D721Med (cell line): ENCODE measurements at regions not wholly inside any gene's neighbourhood (a gene's known extent, or its start where the extent isn't known, plus 50 kb on each side); places are given as distances from the start of the nearest gene placed in this dataset.

Experiments
- DNase-seq: peaks from one replicate; pipeline ENCODE4 v3.0.0; 2011; ENCODE audit warnings: low spot score; ENCODE audit not compliant: insufficient read length
- FAIRE-seq: peaks from 2 replicates; lab custom pipeline; 2011; peaks lifted over from hg19 to GRCh38; lab: Jason Lieb, UNC
- TF ChIP-seq, protein P1 (sequence below): IDR thresholded peaks from 2 replicates; pipeline ENCODE4 v1.5.1; 2012; ENCODE audit warnings: mild to moderate bottlenecking, control low read depth; ENCODE audit not compliant: insufficient read depth; ENCODE audit errors: missing control alignments

DNA sequence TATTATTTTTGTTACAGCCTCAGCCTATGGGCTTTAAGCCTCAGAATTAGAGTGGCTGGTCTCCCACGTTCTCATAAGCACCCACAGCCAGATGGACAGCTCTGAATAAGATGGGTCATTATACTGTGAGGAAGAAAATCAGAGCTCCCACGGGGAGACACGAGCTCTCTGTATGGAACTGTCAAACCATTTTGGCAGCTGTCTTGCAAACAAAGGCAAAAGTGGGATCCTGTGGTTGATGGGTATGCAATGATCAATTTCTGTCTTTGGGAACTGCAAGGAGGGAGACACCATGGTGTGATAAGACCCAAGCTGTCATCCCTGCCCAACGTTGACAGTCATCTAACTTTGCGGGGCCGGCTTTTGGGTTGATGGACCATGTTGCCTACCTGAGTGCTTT, 614.3 kb downstream of the TYW1 start:
- DNase-seq: no peak
- FAIRE-seq: no peak
- TF ChIP-seq, protein P1, sequence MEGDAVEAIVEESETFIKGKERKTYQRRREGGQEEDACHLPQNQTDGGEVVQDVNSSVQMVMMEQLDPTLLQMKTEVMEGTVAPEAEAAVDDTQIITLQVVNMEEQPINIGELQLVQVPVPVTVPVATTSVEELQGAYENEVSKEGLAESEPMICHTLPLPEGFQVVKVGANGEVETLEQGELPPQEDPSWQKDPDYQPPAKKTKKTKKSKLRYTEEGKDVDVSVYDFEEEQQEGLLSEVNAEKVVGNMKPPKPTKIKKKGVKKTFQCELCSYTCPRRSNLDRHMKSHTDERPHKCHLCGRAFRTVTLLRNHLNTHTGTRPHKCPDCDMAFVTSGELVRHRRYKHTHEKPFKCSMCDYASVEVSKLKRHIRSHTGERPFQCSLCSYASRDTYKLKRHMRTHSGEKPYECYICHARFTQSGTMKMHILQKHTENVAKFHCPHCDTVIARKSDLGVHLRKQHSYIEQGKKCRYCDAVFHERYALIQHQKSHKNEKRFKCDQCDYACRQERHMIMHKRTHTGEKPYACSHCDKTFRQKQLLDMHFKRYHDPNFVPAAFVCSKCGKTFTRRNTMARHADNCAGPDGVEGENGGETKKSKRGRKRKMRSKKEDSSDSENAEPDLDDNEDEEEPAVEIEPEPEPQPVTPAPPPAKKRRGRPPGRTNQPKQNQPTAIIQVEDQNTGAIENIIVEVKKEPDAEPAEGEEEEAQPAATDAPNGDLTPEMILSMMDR: no peak

DNA sequence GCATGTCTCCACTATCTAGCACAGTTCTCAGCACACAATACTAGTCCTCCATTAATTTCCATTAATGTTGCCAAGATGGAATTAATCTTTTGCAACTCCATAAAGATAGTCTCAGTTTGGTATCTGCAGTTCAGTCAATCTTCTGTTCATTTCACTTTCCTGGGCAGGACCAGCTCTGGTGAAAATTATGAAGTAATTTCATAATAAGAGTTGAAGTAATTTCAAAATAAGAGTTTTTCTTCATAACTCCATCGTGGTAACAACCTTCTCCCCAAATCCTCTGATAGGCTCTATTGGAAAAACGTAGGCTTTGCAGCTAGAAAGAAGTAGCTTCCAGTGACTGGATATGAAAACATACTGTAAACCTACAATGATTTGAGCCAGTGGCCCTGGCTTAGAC, 618.2 kb downstream of the TYW1 start:
- FAIRE-seq (no peak), DNase-seq (no peak)
- TF ChIP-seq, protein P1: no peak

DNA sequence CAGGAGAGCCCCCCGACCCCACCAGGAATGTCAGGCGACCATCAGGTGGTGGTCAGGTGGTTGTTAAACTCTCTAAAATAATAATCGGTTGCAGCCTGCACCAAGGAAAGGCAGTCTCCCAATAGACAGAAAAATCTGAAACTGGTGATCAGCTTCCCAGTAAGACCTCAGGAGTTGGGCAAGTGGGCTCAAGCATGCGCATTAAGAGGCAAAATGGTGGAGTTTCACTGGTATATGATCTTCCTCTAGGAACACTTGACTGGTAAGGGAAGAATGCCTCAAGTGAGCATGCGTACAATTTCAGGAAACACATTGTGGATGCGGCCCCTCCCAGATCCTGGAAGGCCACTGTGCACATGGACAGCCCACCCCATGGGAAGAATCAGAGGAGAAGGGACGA, 619.9 kb downstream of the TYW1 start:
- TF ChIP-seq, protein P1: no peak
- no peak for DNase-seq
- FAIRE-seq: no peak

DNA sequence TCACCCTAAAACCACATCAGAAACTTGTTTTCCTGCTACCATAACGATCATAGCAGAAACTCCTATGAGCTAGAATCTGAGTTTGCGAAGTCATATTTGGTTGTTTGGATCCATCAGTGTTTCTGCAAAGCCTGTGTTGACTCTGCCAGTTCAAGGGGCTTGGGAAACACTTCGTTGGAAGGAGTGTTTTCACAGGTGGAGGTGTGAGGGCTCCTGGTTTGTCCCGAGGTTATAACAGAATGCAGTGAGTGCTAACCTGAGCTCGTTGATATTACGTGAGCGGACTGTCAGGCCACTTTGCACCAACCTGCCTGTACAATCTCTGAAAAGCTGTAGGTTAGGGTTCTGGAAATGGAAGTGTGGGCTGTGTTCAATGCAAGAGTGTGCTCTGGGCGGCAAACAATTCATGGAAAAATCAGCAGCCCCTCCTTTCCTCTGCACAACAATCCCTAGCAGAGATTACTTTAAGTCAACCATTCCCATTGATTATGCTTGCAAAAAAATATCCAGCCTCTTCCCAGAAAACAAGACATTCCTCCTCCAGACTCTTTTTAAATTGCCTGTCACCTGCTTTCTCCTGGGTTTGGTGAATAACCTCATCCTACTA, 622.0 kb downstream of the TYW1 start:
- no peak for DNase-seq
- TF ChIP-seq, protein P1: no peak

DNA sequence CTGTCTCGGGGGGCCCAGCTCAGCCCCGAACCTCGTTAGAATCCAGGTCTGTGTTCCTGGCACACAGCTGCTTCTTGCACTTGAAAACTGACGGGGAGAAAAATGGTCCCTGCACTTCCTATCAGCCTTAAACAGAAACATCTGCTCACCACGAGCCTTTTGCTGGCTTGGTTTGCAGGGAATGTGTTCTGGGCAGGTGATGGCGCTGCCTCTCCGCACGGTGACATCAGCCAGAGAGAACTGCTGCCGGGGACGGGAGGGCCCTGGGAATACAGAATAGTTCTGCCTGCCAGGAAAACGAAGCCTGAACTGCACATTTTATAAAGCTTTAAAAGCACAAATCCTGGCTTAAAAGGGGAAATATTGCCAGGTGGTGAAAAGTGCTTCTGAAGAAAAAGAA, 622.5 kb downstream of the TYW1 start:
- FAIRE-seq (no peak), DNase-seq (no peak)
- TF ChIP-seq, protein P1: peak; percentile 28

More for the DNA sequence above, 622.0 kb downstream of the TYW1 start:
- no peak for FAIRE-seq

DNA sequence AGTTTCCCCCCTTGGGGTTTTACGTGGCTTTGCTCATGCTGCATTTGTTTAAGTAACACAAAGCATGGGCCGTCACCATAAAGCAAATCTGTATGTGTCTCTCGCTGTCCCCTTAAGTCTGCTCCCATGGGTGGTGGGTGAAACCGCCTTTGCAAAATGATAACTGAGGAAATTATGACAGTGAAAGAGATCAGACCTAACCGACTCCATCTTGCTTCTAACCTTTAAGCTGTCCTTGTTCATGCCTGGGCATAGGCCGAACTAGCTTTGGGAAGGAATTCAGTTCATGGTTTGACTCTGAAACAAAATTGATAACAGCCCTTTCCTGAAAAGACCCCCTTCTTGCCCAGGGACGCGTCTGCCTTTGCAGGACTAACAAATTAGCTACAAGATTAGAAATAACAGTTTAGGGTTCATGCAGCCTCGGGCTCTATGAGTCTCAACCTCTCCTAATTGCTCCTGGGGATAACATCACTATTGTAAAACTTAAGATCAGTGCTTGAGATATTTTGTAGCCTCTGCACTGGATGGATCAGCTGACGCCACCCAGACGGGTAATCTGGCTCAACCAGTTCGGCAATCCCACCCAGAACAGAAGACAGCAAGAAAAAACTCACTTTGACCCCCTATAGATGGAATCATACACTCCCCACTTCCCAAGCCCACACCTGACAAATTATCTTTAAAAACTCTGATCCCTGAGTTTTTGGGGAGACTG, 623.7 kb downstream of the TYW1 start:
- no peak for DNase-seq
- TF ChIP-seq, protein P1: no peak
- no peak for FAIRE-seq

DNA sequence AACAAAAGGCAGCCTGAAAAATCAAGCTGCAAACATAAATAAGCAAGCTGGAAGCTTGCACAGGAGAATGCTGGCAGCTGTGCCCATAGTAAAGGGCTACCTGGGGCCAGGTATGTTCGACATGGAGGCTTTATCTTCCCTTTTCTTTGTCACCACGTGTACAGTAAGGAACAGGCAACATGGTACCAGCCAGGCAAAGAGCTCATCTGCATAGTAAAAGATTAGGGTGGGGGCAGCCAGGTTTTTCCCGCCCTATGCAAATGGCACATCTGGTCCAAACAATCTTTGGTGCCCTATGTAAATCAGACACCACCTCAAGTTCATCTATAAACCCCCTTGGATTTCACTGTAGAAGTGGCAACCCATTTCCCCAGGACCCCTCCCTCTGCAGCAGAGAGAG, 625.1 kb downstream of the TYW1 start:
- DNase-seq: no peak
- TF ChIP-seq, protein P1: no peak
- no peak for FAIRE-seq
